GM18507 (cell line): ENCODE measurements at regions not wholly inside any gene's neighbourhood (a gene's known extent, or its start where the extent isn't known, plus 50 kb on each side); places are given as distances from the start of the nearest gene placed in this dataset.
"Not testable (repeated sequence)": the region's sequence is repeated elsewhere in the genome, so short reads cannot be mapped to it uniquely, and the experiment has no call there.

Experiments used
- DNase-seq: peaks from one replicate; pipeline ENCODE4 v3.0.0; 2011; ENCODE audit warnings: low read depth; ENCODE audit not compliant: insufficient read length; ENCODE audit errors: extremely low spot score
- FAIRE-seq: peaks from 2 replicates; lab custom pipeline; 2011; peaks lifted over from hg19 to GRCh38; lab: Jason Lieb, UNC

GRCh38 chr2:234152835-234153234, 102.3 kb downstream of the SPP2 start:
- not testable (repeated sequence) for FAIRE-seq, DNase-seq

- DNase-seq = no peak
- FAIRE-seq = no peak
These were observed 96.9 kb downstream of the SPP2 start for GRCh38 chr2:234147335-234147861.

DNA sequence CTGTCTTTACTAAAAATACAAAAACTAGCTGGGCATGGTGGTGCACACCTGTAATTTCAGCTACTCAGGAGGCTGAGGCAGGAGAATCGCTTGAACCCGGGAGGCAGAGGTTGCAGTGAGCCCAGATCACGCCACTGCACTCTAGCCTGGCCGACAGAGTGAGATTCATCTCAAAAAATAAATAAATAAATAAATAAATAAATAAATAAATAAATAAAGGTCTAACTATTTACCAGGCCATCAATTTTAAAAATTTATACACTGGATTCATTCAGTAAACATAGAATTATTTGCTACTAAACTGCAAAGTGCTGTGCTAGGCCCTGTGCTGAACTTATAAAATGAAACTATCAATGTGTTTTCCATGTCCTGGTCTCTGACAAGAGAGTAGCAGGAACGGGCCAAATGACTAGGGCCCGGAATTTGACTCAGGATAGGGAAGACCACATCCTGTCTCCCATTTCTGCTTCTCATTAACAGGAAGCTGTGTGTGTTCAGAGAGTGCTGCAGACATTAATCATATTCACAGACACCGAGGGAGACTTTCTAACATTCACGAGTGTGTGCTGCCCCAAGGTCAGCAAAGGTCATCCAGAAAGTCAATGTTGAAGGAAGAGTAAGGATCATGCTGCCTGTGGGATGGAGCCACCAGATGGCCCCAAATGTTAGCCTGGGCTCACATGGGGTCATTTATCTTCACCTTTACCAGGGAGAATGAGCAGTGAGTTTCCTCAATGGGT, 95.8 kb downstream of the SPP2 start:
- DNase-seq (no peak), FAIRE-seq (no peak)

GRCh38 chr2:234145511-234145910, 95.0 kb downstream of the SPP2 start:
- FAIRE-seq (no peak), DNase-seq (no peak)

GRCh38 chr2:234145057-234145456, 94.6 kb downstream of the SPP2 start:
- DNase-seq (no peak), FAIRE-seq (no peak)

DNA sequence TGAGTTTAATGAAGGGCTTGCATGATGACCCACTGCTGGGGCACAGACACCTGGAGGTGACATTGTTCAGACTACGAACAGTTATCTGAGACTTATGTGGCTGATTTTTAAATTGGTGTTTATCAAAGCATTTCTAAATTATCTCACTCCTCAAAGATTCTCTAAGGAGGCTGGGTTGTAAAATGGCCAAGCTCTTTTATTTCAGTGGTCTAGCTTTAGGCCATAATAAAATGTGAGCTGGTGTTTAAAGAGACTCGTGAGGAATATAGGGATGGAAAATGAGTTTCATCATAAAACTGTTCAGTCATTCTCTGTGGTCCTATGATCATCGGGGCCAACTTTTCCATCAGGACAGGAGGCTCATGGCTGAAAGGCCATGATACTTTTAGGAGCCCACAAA, 93.4 kb downstream of the SPP2 start:
- FAIRE-seq (no peak), DNase-seq (no peak)

GRCh38 chr2:234142530-234142929, 92.0 kb downstream of the SPP2 start:
- FAIRE-seq (no peak), DNase-seq (no peak)

GRCh38 chr2:234139755-234140154, 89.3 kb downstream of the SPP2 start:
- FAIRE-seq (no peak), DNase-seq (no peak)

DNA sequence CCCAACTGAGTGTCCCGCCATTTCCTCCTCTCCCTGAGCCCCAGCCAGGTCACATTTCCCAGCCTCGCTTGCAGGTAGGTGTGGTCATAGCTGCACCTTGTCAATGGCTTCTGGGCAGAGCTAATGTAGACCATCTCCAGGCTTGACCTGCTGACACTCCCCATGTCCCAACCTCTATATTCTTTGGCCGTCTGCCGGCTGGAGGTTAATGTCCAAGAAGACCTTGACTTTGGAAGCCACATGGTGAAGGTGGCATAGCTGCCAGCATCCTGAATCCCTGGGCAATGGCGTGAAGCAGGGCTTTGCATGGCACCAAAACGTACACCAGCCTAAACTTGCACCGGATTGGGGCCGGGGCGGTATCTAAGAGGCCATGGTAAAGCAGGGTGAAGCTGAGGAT, 88.3 kb downstream of the SPP2 start:
- no peak for DNase-seq
- no peak for FAIRE-seq

DNA sequence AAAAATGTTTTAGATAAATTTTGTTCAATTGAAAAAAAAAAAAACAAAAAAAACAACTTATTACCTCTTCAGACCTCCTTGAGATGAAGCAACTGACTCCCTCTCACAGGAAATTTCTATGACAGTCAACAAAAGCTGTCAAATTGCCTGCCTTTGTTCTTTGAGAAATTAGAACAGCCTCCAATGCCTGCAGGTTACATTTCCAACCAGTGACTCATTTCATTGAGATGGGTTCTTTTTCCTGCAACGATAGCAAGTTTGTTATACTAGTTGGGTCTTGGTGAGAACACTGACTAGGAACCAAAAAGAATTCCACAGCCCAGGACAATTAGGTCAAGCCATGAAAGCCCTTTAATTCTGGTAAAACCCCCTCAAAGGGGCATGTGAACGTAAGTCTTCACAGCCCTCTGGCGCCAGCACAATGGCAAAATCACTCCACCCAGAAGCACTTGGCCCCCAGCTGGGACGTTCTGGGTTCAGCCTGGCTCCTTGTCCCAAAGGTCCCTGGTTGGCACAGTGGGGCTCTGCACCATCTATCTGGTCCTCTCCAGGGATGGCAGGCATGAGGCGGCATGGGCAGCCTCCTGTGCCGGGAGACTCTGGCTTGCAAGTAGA, 87.0 kb downstream of the SPP2 start:
- DNase-seq = no peak
- FAIRE-seq = no peak

- FAIRE-seq = no peak
- no peak for DNase-seq
These were observed 86.0 kb downstream of the SPP2 start for GRCh38 chr2:234136461-234136860.

DNA sequence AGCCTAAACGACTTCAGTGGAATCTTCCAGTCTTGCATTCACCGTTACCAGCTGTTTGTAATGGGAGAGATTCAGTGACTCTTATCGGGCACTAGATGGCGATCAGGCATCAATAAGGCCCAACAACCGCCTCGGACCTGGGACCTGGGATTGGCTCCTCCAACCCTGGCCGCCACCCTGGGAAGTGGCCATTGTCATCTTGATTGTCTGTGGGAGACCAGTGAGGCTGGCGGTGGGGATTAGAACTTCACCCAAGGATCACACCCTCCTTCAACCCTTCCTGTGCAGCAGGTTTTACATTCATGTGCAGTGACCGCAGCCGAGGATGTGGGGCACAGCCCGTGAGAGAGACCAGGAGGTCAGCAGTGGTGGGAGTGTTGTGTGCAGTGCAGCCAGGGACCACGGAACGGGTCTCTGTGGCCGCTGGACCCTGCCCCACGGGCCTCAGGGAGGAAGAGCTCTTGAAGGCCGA, 85.3 kb downstream of the SPP2 start:
- FAIRE-seq = peak; percentile 72

GRCh38 chr2:234134496-234134895, 84.0 kb downstream of the SPP2 start:
- no peak for FAIRE-seq
- DNase-seq = no peak

More for the DNA sequence above, 85.3 kb downstream of the SPP2 start:
- peak; percentile 39 for DNase-seq

DNA sequence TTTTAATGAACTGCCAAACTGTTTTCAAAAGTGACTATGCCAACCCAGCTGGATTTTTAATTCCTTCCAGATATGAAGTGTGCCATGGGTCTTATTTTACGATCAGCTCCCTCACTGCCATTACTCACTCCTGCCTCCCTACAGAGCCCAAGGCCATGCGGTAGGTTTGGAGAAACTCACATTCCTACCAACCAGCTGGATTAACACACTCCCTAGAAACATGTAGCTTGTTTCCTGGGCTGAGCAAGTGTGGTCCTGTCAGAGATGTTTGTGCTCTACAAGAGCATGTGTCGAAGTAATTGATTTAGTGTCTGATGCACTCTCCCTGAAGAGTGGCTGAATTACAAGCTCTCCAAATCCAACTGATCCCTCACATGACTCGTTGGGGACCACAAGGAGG, 82.5 kb downstream of the SPP2 start:
- no peak for DNase-seq
- no peak for FAIRE-seq

- no peak for DNase-seq
- FAIRE-seq = no peak
These were observed 80.3 kb downstream of the SPP2 start for GRCh38 chr2:234130777-234131181.

DNA sequence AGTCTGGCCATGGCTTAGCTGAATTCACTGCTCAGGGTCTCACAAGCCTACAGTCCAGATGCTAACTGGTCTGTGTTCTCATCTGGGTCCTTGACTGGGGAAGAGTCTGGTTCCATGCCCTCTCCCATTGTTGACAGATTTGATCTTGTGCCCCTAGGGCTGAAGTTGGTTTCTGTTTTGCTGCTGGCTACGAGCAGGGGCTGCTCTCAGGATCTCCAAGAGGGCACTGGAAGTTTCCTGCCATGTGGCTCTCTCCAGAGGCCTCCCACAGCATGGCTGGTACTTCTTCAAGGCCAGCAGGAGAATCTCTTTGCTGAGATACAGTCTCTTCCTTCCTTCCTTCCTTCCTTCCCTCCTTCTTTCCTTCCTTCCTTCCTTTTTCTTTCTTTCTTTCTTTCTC, 78.1 kb downstream of the SPP2 start:
- DNase-seq (no peak), FAIRE-seq (no peak)
